ENCODE measurements at regions not wholly inside any gene's neighbourhood (a gene's known extent, or its start where the extent isn't known, plus 50 kb on each side); places are given as distances from the start of the nearest gene placed in this dataset.

DNA sequence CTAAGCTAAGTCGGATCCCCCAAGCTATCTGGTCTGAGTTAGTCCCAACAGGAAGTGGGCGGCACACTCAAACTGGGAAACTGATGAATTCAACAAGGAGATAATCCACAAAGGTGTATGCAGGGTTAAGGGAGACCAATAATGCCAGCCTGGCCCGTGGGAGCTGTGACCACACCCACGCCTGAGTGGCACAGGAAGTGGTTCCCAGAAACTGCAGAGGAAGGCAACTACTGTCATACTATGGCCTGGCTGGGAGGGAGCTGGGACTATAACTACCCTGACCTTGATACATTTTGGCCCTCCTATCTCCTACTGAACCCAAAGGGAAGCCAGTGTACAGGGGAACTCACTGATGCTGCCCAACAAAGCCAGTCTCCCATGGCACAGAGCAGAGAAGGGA, 85.5 kb upstream of the TDRD3 start:
- TF ChIP-seq RCOR1 (IDR thresholded peaks at IDR 0.05; ENCODE audit: insufficient replicate concordance, low read length), result no peak
- TF ChIP-seq, protein P1, sequence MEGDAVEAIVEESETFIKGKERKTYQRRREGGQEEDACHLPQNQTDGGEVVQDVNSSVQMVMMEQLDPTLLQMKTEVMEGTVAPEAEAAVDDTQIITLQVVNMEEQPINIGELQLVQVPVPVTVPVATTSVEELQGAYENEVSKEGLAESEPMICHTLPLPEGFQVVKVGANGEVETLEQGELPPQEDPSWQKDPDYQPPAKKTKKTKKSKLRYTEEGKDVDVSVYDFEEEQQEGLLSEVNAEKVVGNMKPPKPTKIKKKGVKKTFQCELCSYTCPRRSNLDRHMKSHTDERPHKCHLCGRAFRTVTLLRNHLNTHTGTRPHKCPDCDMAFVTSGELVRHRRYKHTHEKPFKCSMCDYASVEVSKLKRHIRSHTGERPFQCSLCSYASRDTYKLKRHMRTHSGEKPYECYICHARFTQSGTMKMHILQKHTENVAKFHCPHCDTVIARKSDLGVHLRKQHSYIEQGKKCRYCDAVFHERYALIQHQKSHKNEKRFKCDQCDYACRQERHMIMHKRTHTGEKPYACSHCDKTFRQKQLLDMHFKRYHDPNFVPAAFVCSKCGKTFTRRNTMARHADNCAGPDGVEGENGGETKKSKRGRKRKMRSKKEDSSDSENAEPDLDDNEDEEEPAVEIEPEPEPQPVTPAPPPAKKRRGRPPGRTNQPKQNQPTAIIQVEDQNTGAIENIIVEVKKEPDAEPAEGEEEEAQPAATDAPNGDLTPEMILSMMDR (conservative IDR thresholded peaks at IDR 0.05; ENCODE audit: low read depth, low read length), result no peak
- TF ChIP-seq MAZ (IDR thresholded peaks at IDR 0.05; ENCODE audit: borderline replicate concordance, low read depth, low read length), result no peak

All from IMR-90 (cell line).